ENCODE measurements at regions not wholly inside any gene's neighbourhood (a gene's known extent, or its start where the extent isn't known, plus 50 kb on each side); places are given as distances from the start of the nearest gene placed in this dataset.

GRCh38 chr3:127050733-127051132, 67.8 kb downstream of the PLXNA1 start:
- H3K4me3 ChIP-seq (ENCODE audit: low read depth, low read length): no peak overlapping the region
- H3K36me3 ChIP-seq: no peaks in the 10 kb centered on the region
- DNase-seq: peak; percentile 5
- H3K4me1 ChIP-seq: peaks cover 2% of the 10 kb centered on the region; the same call in 1 of the 2 replicates
- TF ChIP-seq CTCF (IDR thresholded peaks at IDR 0.05; ENCODE audit: low read depth, low read length): no peak
- peaks cover 8% of the 10 kb centered on the region; the same call in 1 of the 2 replicates for H3K9me3 ChIP-seq
- no peaks in the 10 kb centered on the region for H3K27me3 ChIP-seq

- Histone ChIP-seq H3K36me3 (no peaks in the 10 kb centered on the region), H3K27me3 (no peaks in the 10 kb centered on the region), H3K4me3 (ENCODE audit: low read depth, low read length) (no peak overlapping the region), H3K9me3 (peaks cover 8% of the 10 kb centered on the region; the same call in 1 of the 2 replicates), H3K4me1 (no peaks in the 10 kb centered on the region)
- no peak for TF ChIP-seq CTCF (IDR thresholded peaks at IDR 0.05; ENCODE audit: low read depth, low read length)
- peak; percentile 12 for DNase-seq
These were observed 69.2 kb downstream of the PLXNA1 start for GRCh38 chr3:127052121-127052561.

GRCh38 chr3:127053026-127053425, 70.1 kb downstream of the PLXNA1 start:
- no peaks in the 10 kb centered on the region for H3K27me3 ChIP-seq
- no peaks in the 10 kb centered on the region for H3K4me1 ChIP-seq
- H3K36me3 ChIP-seq: no peaks in the 10 kb centered on the region
- TF ChIP-seq CTCF (IDR thresholded peaks at IDR 0.05; ENCODE audit: low read depth, low read length): no peak
- H3K9me3 ChIP-seq: peaks cover 8% of the 10 kb centered on the region
- DNase-seq: no peak
- no peak overlapping the region for H3K4me3 ChIP-seq (ENCODE audit: low read depth, low read length)

GRCh38 chr3:127053450-127053849, 70.5 kb downstream of the PLXNA1 start:
- Histone ChIP-seq H3K36me3 (no peaks in the 10 kb centered on the region), H3K4me1 (no peaks in the 10 kb centered on the region), H3K27me3 (no peaks in the 10 kb centered on the region), H3K9me3 (peaks cover 4% of the 10 kb centered on the region), H3K4me3 (ENCODE audit: low read depth, low read length) (no peak overlapping the region)
- no peak for TF ChIP-seq CTCF (IDR thresholded peaks at IDR 0.05; ENCODE audit: low read depth, low read length)
- no peak for DNase-seq

- no peaks in the 10 kb centered on the region for H3K27me3 ChIP-seq
- no peaks in the 10 kb centered on the region for H3K4me1 ChIP-seq
- H3K4me3 ChIP-seq (ENCODE audit: low read depth, low read length): no peak overlapping the region
- no peak for TF ChIP-seq CTCF (IDR thresholded peaks at IDR 0.05; ENCODE audit: low read depth, low read length)
- DNase-seq: peak; percentile 2
- H3K9me3 ChIP-seq: peaks cover 3% of the 10 kb centered on the region; the same call in 1 of the 2 replicates
- no peaks in the 10 kb centered on the region for H3K36me3 ChIP-seq
These were observed 71.1 kb downstream of the PLXNA1 start for GRCh38 chr3:127053979-127054378.

GRCh38 chr3:127056281-127056680, 73.4 kb downstream of the PLXNA1 start:
- H3K4me1 ChIP-seq: no peaks in the 10 kb centered on the region
- no peak for TF ChIP-seq CTCF (IDR thresholded peaks at IDR 0.05; ENCODE audit: low read depth, low read length)
- no peak overlapping the region for H3K4me3 ChIP-seq (ENCODE audit: low read depth, low read length)
- peaks cover 3% of the 10 kb centered on the region; the same call in 1 of the 2 replicates for H3K9me3 ChIP-seq
- DNase-seq: no peak
- H3K36me3 ChIP-seq: no peaks in the 10 kb centered on the region
- no peaks in the 10 kb centered on the region for H3K27me3 ChIP-seq

Data from BE2C (cell line).